Vagina (tissue), 2 donors: ENCODE measurements at regions not wholly inside any gene's neighbourhood (a gene's known extent, or its start where the extent isn't known, plus 50 kb on each side); places are given as distances from the start of the nearest gene placed in this dataset.
A peak's percentile ranks its signal among the peaks of the same experiment; 100 is the strongest.

Experiments used
- DNase-seq, 2 donors: peaks; one replicate each; pipeline ENCODE4 v3.0.0-alpha.2; 2017; ENCODE audit errors: extremely low spot score in 2 of 2
- H3K27ac ChIP-seq: fragments of 200-600 bp; sonication (generic); one replicate; pipeline ENCODE4 v1.5.1; 2019
- H3K27me3 ChIP-seq: fragments of 200-600 bp; sonication (generic); one replicate; pipeline ENCODE4 v1.5.1; 2019
- H3K36me3 ChIP-seq, 2 donors: fragments of 200-600 bp; sonication (generic); one replicate each; pipeline ENCODE4 v1.5.1; 2017 to 2019
- H3K4me1 ChIP-seq: fragments of 200-600 bp; sonication (generic); one replicate; pipeline ENCODE4 v1.5.1; 2019
- H3K4me3 ChIP-seq, 2 donors: fragments of 200-600 bp; sonication (generic); 1 replicate in 1 of 2; 2 replicates in 1 of 2; pipeline ENCODE4 v1.5.1; 2016 to 2019
- H3K9me3 ChIP-seq: fragments of 200-600 bp; sonication (generic); one replicate; pipeline ENCODE4 v1.5.1; 2019
- POLR2A ChIP-seq, 2 donors: fragments of 450-650 bp; IDR thresholded peaks; one replicate each; pipeline ENCODE4 v1.6.1; 2017; ENCODE audit warnings: antibody characterized with exemption in 2 of 2, mild to moderate bottlenecking in 2 of 2, moderate library complexity in 2 of 2
- POLR2AphosphoS5 ChIP-seq, 2 donors: sonication (generic); formaldehyde crosslinking; IDR thresholded peaks; one replicate each; pipeline ENCODE4 v1.9.0; 2017; ENCODE audit warnings: antibody characterized with exemption in 2 of 2, mild to moderate bottlenecking in 2 of 2, low read depth in 1 of 2; ENCODE audit not compliant: insufficient read depth in 1 of 2
- intact Hi-C: fragments of 100-400 bp; cut with DNase I; formaldehyde crosslinking; loops from one replicate; pipeline ENCODE4 v1.15.1; 2023
- TF ChIP-seq, protein P1 (sequence below), 3 experiments: fragments of 450-650 bp in 2 of 3; fragments of 200-600 bp in 1 of 3; sonication (generic) in 1 of 3; IDR thresholded peaks; one replicate each; pipeline ENCODE4 v1.5.1; 2017 to 2019; ENCODE audit warnings: antibody characterized with exemption in 3 of 3, mild to moderate bottlenecking in 2 of 3, moderate library complexity in 2 of 3

DNA sequence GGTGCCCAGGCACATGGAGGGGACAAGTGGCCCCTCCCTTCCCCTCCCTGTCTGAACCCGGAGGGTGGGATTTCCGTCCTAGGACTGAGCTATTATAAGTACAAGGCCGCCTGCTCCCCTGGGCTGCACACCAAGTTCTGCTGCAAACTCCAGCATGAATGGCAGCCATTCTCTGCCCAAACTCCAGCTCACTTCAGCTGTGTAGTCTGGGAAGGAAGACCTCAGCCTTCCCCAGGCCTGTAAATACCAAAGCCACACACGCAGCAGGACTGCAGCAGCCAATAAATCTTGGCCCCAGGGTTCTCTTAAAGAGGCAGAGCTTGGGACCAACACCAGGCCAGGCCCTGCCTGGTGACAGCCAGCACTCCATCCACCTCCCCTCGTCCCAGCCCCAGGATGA, 291.3 kb upstream of the ZMIZ1 start:
- no peaks in the 10 kb centered on the region for H3K27me3 ChIP-seq
- H3K4me3 ChIP-seq, result no peak overlapping the region
- H3K27ac ChIP-seq, result peak overlapping the region; percentile 72
- intact Hi-C loops, result no loop called here
- TF ChIP-seq POLR2AphosphoS5 (IDR thresholded peaks at IDR 0.05; ENCODE audit: insufficient read depth in 1 of 2, low read depth in 1 of 2), result peak; percentile 67 to 80
- TF ChIP-seq, protein P1, sequence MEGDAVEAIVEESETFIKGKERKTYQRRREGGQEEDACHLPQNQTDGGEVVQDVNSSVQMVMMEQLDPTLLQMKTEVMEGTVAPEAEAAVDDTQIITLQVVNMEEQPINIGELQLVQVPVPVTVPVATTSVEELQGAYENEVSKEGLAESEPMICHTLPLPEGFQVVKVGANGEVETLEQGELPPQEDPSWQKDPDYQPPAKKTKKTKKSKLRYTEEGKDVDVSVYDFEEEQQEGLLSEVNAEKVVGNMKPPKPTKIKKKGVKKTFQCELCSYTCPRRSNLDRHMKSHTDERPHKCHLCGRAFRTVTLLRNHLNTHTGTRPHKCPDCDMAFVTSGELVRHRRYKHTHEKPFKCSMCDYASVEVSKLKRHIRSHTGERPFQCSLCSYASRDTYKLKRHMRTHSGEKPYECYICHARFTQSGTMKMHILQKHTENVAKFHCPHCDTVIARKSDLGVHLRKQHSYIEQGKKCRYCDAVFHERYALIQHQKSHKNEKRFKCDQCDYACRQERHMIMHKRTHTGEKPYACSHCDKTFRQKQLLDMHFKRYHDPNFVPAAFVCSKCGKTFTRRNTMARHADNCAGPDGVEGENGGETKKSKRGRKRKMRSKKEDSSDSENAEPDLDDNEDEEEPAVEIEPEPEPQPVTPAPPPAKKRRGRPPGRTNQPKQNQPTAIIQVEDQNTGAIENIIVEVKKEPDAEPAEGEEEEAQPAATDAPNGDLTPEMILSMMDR (IDR thresholded peaks at IDR 0.05), result no peak
- no peaks in the 10 kb centered on the region for H3K36me3 ChIP-seq
- peaks cover 37% of the 10 kb centered on the region for H3K4me1 ChIP-seq
- DNase-seq, result no peak
- no peaks in the 10 kb centered on the region for H3K9me3 ChIP-seq

- intact Hi-C loops, result no loop called here
- H3K4me3 ChIP-seq, result no peak overlapping the region
- peaks cover 33% of the 10 kb centered on the region for H3K4me1 ChIP-seq
- H3K27ac ChIP-seq, result peak overlapping the region; percentile 72
- no peaks in the 10 kb centered on the region for H3K36me3 ChIP-seq
- no peaks in the 10 kb centered on the region for H3K9me3 ChIP-seq
- no peak for DNase-seq
- TF ChIP-seq, protein P1 (IDR thresholded peaks at IDR 0.05), result no peak
- TF ChIP-seq POLR2AphosphoS5 (IDR thresholded peaks at IDR 0.05; ENCODE audit: insufficient read depth in 1 of 2, low read depth in 1 of 2), result peak in 1 of 2 donors; percentile 50
- H3K27me3 ChIP-seq, result no peaks in the 10 kb centered on the region
Observed at GRCh38 chr10:78777867-78778266, 290.9 kb upstream of the ZMIZ1 start.

- peak overlapping the region; percentile 72 for H3K27ac ChIP-seq
- intact Hi-C loops, result no loop called here
Observed at GRCh38 chr10:78778444-78779338, 290.1 kb upstream of the ZMIZ1 start.

DNA sequence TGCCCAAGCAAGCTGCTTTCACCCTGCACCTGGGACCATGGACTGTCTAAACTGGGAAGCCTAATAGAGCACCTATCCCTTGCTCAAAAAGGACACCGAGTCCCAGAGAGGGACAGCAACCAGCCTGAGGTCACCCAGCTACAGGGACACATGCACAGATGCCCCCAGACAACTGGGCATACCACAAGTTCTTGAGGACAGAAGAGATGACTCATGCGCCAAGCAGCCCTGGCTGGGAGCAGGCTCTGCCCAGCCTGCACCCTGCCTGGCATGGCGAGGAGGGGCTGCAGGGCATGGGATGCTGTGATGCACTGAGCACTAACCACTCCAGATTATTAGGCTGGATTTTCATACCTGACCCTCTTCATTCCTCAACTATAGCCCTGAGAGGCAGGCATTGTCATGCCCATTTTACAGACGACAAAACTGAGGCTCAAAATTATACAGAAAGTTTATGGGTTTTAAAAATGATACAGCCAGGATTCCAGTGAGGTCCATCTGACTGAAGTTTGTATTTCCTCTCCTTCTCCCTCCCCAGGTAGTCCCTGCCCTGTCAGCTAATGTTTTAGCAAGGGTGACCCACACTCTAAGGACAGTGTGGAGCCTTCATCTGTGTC, 289.3 kb upstream of the ZMIZ1 start:
- Histone ChIP-seq H3K36me3 (no peaks in the 10 kb centered on the region), H3K9me3 (no peaks in the 10 kb centered on the region), H3K4me1 (peaks cover 38% of the 10 kb centered on the region), H3K27me3 (no peaks in the 10 kb centered on the region), H3K4me3 (no peak overlapping the region), H3K27ac (no peak overlapping the region)
- intact Hi-C loops, result no loop called here
- TF ChIP-seq POLR2AphosphoS5 (IDR thresholded peaks at IDR 0.05; ENCODE audit: insufficient read depth in 1 of 2, low read depth in 1 of 2) (no peak), POLR2A (IDR thresholded peaks at IDR 0.05) (no peak)
- TF ChIP-seq, protein P1 (IDR thresholded peaks at IDR 0.05), result no peak
- no peak for DNase-seq

More at GRCh38 chr10:78778444-78779338, 290.1 kb upstream of the ZMIZ1 start:
- TF ChIP-seq POLR2A (IDR thresholded peaks at IDR 0.05), result no peak
- no peak for TF ChIP-seq POLR2AphosphoS5 (IDR thresholded peaks at IDR 0.05; ENCODE audit: insufficient read depth in 1 of 2, low read depth in 1 of 2)
- Histone ChIP-seq H3K36me3 (no peaks in the 10 kb centered on the region), H3K4me1 (peaks cover 33% of the 10 kb centered on the region), H3K9me3 (no peaks in the 10 kb centered on the region), H3K27me3 (no peaks in the 10 kb centered on the region), H3K4me3 (no peak overlapping the region)
- no peak for DNase-seq

- no peak for DNase-seq
- Histone ChIP-seq H3K4me1 (peaks cover 38% of the 10 kb centered on the region), H3K4me3 (no peak overlapping the region), H3K27ac (no peak overlapping the region), H3K36me3 (no peaks in the 10 kb centered on the region), H3K27me3 (no peaks in the 10 kb centered on the region), H3K9me3 (no peaks in the 10 kb centered on the region)
- TF ChIP-seq POLR2AphosphoS5 (IDR thresholded peaks at IDR 0.05; ENCODE audit: insufficient read depth in 1 of 2, low read depth in 1 of 2) (no peak), POLR2A (IDR thresholded peaks at IDR 0.05) (no peak)
- TF ChIP-seq, protein P1 (IDR thresholded peaks at IDR 0.05), result no peak
- intact Hi-C loops, result no loop called here
Observed at GRCh38 chr10:78780551-78780961, 288.2 kb upstream of the ZMIZ1 start.
